ENCODE measurements at regions not wholly inside any gene's neighbourhood (a gene's known extent, or its start where the extent isn't known, plus 50 kb on each side); places are given as distances from the start of the nearest gene placed in this dataset.

DNA sequence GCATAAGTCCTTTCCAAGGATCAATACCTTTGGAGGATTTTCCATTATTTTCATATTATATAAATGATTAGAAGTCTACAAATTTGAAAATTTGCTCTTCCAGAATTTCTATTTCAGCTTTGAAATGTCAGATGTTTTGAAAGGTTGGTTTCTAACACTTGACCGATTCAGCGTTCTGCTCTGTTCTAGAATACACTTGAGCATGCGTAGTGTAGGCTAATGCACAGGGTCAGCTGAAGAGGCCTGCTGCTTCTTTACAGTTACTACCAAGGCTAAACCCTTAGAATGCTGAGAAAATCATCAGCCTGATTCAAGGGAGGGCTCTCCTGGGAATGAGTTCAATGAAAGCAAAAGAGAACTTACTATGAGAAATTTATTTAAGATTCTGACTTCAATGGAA is 177.6 kb downstream of the RNF144B start:
- no peak for DNase-seq (ENCODE audit: low spot score)
- no peak overlapping the region for H3K27ac Mint-ChIP-seq
- peaks cover 17 to 20% of the 10 kb centered on the region in 2 donors for H3K27me3 Mint-ChIP-seq
- H3K9me3 Mint-ChIP-seq: peaks cover 8% of the 10 kb centered on the region
- no peak for ATAC-seq
- H3K4me3 Mint-ChIP-seq: no peak overlapping the region
- H3K4me1 Mint-ChIP-seq (ENCODE audit: low read depth in 2 of 2): no peaks in the 10 kb centered on the region
- H3K36me3 Mint-ChIP-seq: no peaks in the 10 kb centered on the region

DNA sequence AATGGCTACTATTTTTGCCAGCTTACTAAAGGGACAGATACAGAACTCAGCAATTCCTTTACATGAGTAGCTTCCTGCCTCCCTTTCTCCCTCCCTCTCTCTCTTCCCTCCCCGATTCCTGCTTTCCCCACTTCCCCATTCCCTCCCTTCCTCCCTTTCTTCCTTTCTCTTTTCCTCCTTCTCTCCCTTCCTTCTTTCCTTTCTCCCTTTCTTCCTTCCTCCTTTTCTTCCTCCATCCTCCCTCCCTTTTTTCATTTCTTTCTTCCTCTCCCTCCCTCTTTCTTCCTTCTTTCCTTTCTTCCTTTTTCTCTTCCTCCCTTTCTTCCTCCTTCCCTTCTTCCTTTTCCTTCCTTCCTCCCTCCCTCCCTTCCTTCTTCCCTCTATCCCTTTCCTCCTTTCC is 178.1 kb downstream of the RNF144B start:
- no peak for ATAC-seq
- no peak overlapping the region for H3K4me3 Mint-ChIP-seq
- peaks cover 17 to 20% of the 10 kb centered on the region in 2 donors for H3K27me3 Mint-ChIP-seq
- no peaks in the 10 kb centered on the region for H3K4me1 Mint-ChIP-seq (ENCODE audit: low read depth in 2 of 2)
- no peaks in the 10 kb centered on the region for H3K36me3 Mint-ChIP-seq
- H3K27ac Mint-ChIP-seq: no peak overlapping the region
- peaks cover 8% of the 10 kb centered on the region for H3K9me3 Mint-ChIP-seq
- no peak for DNase-seq (ENCODE audit: low spot score)

DNA sequence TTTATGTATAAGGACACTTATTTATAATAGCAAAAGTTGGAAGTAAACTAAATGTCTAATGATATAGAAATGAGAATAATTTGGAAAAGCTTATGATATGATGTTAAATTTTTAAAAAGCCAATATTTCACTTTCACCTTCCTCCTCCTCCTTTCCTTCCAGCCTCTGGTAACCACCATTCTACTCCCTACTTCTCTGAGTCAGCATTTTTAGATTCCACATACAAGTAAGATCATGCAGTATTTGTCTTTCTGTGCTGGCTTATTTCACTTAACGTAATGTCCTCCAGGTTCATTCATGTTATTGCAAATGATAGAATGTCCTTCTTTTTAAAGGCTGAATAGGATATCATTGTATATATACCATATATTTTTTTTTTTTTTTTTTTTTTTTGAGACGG is 180.2 kb downstream of the RNF144B start:
- Mint-ChIP-seq H3K4me1 (ENCODE audit: low read depth in 2 of 2) (no peaks in the 10 kb centered on the region), H3K27ac (no peak overlapping the region), H3K36me3 (no peaks in the 10 kb centered on the region), H3K9me3 (peaks cover 8% of the 10 kb centered on the region), H3K27me3 (peaks cover 15 to 22% of the 10 kb centered on the region in 2 donors), H3K4me3 (no peak overlapping the region)
- DNase-seq (ENCODE audit: low spot score) (no peak), ATAC-seq (no peak)

DNA sequence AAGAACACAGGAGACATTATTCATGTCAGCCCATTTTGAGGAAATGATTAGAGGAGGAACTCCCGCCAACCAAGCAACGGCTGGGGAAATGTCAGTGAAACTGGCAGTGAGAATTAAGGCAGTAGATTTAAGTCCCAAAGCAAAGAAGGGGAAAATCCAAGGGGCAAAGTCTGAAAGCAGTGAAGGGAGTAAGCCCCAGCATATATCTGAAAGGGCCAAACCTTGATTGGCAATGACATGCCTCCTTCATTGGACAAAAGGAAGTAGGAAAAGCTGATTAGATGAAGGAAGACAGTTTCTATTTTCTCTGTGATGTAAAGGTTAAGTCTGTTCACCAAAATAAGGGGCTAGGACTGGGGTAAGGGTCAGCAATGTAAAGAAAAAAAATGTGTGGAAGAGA is 190.3 kb downstream of the RNF144B start:
- ATAC-seq (no peak), DNase-seq (ENCODE audit: low spot score) (no peak)
- no peaks in the 10 kb centered on the region for H3K36me3 Mint-ChIP-seq
- no peaks in the 10 kb centered on the region for H3K4me1 Mint-ChIP-seq (ENCODE audit: low read depth in 2 of 2)
- no peak overlapping the region for H3K27ac Mint-ChIP-seq
- H3K9me3 Mint-ChIP-seq: no peaks in the 10 kb centered on the region
- no peak overlapping the region for H3K4me3 Mint-ChIP-seq
- H3K27me3 Mint-ChIP-seq: peaks cover 9 to 42% of the 10 kb centered on the region in 2 donors

DNA sequence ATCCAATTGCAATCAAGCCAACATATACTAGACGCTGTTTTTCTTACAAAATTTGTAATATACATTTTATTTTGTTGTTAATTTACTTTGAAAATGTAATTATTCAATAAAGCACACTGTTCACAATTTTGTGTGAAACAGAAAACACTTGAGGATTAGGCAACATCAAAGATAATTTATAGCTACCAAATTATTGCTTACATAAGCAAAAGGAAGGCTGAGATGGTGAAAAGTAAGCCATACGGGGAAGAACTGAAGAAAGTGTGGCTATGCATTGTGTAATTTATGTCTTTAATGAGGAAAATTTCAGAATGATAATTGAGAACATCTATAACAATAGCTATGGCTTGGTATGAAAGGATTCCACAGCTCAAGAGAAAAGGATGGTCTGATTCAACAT is 192.0 kb downstream of the RNF144B start:
- DNase-seq (ENCODE audit: low spot score) (no peak), ATAC-seq (no peak)
- no peak overlapping the region for H3K27ac Mint-ChIP-seq
- H3K4me3 Mint-ChIP-seq: no peak overlapping the region
- no peaks in the 10 kb centered on the region for H3K4me1 Mint-ChIP-seq (ENCODE audit: low read depth in 2 of 2)
- H3K36me3 Mint-ChIP-seq: no peaks in the 10 kb centered on the region
- H3K9me3 Mint-ChIP-seq: no peaks in the 10 kb centered on the region
- H3K27me3 Mint-ChIP-seq: peaks cover 12 to 57% of the 10 kb centered on the region in 2 donors

DNA sequence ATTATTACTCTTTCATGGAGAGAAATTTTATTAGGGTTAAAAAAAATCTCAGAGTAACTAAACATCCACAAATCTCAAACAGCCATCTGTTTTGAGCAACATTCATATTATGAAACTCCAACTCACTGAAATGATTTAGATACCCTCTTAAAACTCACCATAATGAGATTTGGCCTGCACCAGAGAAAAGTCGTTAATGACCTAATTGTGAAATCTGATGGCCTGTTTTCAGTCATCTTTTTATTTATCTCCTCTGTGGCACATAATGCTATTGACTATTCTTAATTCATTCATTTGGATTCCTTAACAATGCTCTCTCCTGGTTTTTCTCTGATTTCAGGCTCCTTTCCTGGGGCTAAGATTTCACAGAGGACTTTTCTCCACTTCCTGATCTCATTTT is 192.7 kb downstream of the RNF144B start:
- H3K27me3 Mint-ChIP-seq: peaks cover 12 to 61% of the 10 kb centered on the region in 2 donors
- H3K4me3 Mint-ChIP-seq: no peak overlapping the region
- H3K36me3 Mint-ChIP-seq: no peaks in the 10 kb centered on the region
- no peaks in the 10 kb centered on the region for H3K4me1 Mint-ChIP-seq (ENCODE audit: low read depth in 2 of 2)
- ATAC-seq (no peak), DNase-seq (ENCODE audit: low spot score) (no peak)
- no peaks in the 10 kb centered on the region for H3K9me3 Mint-ChIP-seq
- H3K27ac Mint-ChIP-seq: no peak overlapping the region

DNA sequence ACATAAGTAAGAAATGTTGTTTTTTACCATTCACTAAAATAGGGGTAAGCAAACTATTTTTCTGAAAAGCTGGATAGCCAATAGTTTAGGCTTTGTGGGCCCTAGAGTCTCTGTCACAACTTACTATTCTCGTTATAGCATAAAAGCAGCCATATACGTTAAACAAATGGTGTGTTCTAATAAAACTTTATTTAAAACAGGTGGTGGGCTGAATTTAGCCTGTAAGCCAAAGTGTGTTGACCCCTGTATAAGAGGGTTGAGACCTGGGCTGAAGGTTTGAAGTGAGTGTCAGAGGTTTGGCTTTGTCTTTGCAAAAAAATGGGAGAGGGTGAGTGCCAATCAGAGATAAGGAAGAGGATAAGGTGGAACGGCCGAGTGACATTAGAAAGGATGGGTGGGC is 197.2 kb downstream of the RNF144B start:
- H3K4me1 Mint-ChIP-seq (ENCODE audit: low read depth in 2 of 2): no peaks in the 10 kb centered on the region
- DNase-seq (ENCODE audit: low spot score) (no peak), ATAC-seq (no peak)
- H3K27ac Mint-ChIP-seq: no peak overlapping the region
- no peak overlapping the region for H3K4me3 Mint-ChIP-seq
- no peaks in the 10 kb centered on the region for H3K36me3 Mint-ChIP-seq
- H3K9me3 Mint-ChIP-seq: no peaks in the 10 kb centered on the region
- peaks cover 11 to 38% of the 10 kb centered on the region in 2 donors for H3K27me3 Mint-ChIP-seq

DNA sequence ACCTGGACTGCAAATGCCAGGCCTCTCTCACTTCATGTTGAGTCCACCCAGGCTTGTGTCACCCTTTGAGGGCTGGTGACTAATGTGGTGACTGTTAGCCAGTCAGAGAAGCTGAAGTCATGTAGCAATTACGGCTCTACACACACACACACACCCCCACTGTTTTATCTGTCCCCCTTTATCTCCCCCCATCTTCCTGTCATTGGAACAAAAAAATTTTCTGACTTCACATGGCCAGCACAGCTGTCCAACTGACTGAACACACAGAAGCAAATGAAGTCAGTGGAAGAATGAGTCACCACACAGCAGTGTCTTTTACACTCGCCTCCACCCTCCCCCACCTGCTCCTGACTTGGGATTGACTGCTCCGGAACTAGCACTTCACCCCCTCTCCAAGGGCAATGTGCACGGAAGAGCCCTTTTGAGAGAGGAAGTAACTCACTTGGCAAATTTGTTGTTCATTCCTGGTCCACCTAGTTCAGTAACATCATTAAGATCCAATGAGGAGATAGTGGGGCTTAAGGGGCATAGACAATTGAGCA is 198.0 kb downstream of the RNF144B start:
- DNase-seq (ENCODE audit: low spot score) (no peak), ATAC-seq (no peak)
- H3K4me3 Mint-ChIP-seq: no peak overlapping the region
- no peak overlapping the region for H3K27ac Mint-ChIP-seq
- peaks cover 11 to 37% of the 10 kb centered on the region in 2 donors for H3K27me3 Mint-ChIP-seq
- no peaks in the 10 kb centered on the region for H3K36me3 Mint-ChIP-seq
- no peaks in the 10 kb centered on the region for H3K9me3 Mint-ChIP-seq
- H3K4me1 Mint-ChIP-seq (ENCODE audit: low read depth in 2 of 2): no peaks in the 10 kb centered on the region

DNA sequence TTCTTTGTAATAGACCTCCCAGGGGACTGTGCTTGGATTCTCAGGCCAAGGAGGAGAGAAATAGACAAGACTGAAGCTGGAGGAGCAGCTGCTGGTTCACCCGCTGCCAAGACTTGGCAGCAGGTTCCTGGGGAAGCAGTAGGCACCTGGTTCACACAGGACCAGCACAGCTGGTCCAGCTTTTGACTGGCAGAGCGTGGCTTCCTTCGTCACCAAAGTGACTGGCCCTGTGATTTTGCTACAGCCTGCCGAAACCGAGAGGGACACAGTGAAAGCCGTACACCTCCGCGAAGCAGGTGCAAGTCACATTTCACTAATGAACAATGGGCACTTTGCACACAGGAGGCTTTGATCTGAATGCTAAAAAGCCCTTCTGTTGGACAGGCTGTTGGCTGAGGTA is 199.0 kb downstream of the RNF144B start:
- H3K36me3 Mint-ChIP-seq: no peaks in the 10 kb centered on the region
- peaks cover 8 to 29% of the 10 kb centered on the region in 2 donors for H3K27me3 Mint-ChIP-seq
- no peaks in the 10 kb centered on the region for H3K4me1 Mint-ChIP-seq (ENCODE audit: low read depth in 2 of 2)
- H3K27ac Mint-ChIP-seq: no peak overlapping the region
- H3K4me3 Mint-ChIP-seq: no peak overlapping the region
- ATAC-seq: no peak
- DNase-seq (ENCODE audit: low spot score): no peak
- no peaks in the 10 kb centered on the region for H3K9me3 Mint-ChIP-seq

DNA sequence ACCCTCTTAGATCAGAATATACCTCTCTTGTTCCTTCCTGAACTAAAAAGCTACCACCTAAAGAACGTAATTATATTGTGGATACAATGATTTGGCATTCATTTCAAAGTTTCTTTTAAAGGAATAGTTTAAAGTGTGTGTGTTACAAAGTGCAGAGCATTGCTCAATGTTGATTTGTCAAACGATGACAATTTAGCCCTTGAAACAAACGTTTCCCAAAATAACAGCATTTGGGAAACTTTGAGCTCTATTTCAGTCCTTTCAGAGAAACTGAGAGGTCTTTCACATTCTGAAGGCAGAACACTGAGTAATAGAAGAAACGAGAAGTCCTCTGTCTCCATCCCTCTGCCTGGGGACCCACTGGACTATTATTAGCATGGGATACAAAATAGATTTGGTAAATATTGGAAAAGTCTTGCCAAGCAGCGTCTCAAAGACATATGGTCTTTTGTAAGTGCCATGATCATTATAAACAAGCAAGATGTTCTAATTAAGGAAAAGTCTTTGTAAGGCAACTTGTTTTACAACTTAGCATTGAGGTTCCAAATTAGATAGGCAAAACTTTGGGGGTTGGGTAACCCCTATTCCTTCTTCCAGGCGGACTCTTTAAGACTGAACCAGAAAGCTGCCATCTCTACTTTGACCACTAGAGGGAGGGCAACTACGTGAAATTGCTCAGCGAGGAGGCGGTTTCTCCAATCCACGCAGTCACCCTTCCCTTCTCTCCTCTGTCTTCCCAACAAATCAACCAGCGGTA is 208.8 kb downstream of the RNF144B start:
- DNase-seq (ENCODE audit: low spot score) (peak; percentile 68), ATAC-seq (peak in 1 of 2 donors; percentile 76)
- no peaks in the 10 kb centered on the region for H3K9me3 Mint-ChIP-seq
- no peak overlapping the region for H3K27ac Mint-ChIP-seq
- H3K4me3 Mint-ChIP-seq: no peak overlapping the region
- peaks cover 2 to 17% of the 10 kb centered on the region in 2 donors for H3K27me3 Mint-ChIP-seq
- no peaks in the 10 kb centered on the region for H3K36me3 Mint-ChIP-seq
- H3K4me1 Mint-ChIP-seq (ENCODE audit: low read depth in 2 of 2): peaks cover 0 to 2% of the 10 kb centered on the region in 2 donors

DNA sequence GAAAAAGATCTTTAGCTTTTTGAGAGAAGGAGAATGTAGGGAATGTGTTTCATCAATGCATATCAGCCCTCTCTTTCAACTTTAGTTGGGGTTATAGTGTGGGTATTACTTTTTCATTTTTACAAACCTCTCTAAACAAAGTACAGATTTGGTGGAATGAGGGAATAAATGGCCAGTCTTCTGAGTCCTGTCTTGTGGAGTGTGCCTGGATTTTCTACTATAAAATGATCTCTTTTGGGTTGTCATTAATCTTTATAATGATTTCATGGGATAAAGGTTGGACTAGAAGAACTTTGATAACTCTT is 209.3 kb downstream of the RNF144B start:
- Mint-ChIP-seq H3K27me3 (peaks cover 2 to 22% of the 10 kb centered on the region in 2 donors), H3K9me3 (no peaks in the 10 kb centered on the region), H3K36me3 (no peaks in the 10 kb centered on the region), H3K4me1 (ENCODE audit: low read depth in 2 of 2) (peaks cover 0 to 2% of the 10 kb centered on the region in 2 donors), H3K27ac (no peak overlapping the region), H3K4me3 (no peak overlapping the region)
- ATAC-seq (no peak), DNase-seq (ENCODE audit: low spot score) (no peak)

DNA sequence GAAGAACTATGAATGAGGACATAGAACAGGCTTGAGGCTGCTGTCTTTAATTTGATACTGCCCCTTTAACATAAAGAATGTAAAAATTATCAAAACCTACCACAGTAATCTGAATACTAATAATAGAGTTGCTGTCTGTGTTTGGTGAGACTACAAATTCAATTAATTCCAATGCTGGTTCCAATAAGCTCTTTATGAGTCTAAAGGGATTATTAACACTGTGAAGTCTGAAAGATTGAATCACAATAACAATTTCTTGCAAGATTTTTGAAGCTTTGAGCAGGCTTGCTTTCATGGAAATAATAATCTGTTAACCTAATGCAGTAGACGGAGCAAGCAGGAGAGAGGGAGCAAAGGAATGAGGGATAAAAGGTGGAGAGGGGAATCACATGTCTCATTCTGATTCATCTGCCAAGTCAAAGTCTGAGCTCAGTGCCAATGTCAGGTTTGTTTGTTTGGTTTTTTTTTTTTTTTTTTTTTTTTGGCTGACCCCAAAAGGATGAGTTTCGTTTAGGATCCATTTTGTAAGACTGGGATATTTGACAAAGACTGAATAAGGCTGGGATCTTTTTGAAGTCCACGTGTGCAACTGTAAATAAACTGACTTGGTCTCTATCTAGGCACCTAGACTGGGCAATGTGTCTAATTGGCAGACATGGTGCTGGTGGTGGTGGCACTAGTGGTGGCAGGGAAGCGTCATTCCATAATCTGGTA is 211.6 kb downstream of the RNF144B start:
- Mint-ChIP-seq H3K27ac (no peak overlapping the region), H3K9me3 (no peaks in the 10 kb centered on the region), H3K4me1 (ENCODE audit: low read depth in 2 of 2) (peaks cover 0 to 2% of the 10 kb centered on the region in 2 donors), H3K27me3 (peaks cover 5 to 23% of the 10 kb centered on the region in 2 donors), H3K4me3 (no peak overlapping the region), H3K36me3 (no peaks in the 10 kb centered on the region)
- ATAC-seq: no peak
- no peak for DNase-seq (ENCODE audit: low spot score)

DNA sequence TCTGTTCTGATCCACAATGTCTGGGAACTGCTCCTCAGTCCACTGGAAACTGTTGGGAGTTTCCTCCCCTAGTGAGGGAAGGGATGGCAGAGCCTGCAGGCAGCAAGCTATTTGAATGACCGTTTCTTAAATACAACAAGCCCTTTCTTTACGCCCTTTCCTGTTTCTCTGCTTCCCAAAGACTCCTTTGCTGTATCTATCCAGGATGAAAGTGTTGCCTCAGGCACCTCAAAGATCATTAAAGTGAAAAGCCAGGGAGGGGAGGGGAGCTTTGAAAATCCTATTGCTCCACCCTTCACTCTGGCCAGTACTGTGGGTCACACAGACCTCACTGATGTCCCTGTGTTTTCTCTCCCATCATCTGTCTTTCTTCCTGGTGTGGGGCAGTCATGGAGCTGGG is 213.1 kb downstream of the RNF144B start:
- H3K27me3 Mint-ChIP-seq: peaks cover 10 to 31% of the 10 kb centered on the region in 2 donors
- no peaks in the 10 kb centered on the region for H3K36me3 Mint-ChIP-seq
- no peak overlapping the region for H3K4me3 Mint-ChIP-seq
- H3K4me1 Mint-ChIP-seq (ENCODE audit: low read depth in 2 of 2): peaks cover 0 to 2% of the 10 kb centered on the region in 2 donors
- no peak overlapping the region for H3K27ac Mint-ChIP-seq
- H3K9me3 Mint-ChIP-seq: no peaks in the 10 kb centered on the region
- DNase-seq (ENCODE audit: low spot score) (no peak), ATAC-seq (peak in 1 of 2 donors; percentile 20)

DNA sequence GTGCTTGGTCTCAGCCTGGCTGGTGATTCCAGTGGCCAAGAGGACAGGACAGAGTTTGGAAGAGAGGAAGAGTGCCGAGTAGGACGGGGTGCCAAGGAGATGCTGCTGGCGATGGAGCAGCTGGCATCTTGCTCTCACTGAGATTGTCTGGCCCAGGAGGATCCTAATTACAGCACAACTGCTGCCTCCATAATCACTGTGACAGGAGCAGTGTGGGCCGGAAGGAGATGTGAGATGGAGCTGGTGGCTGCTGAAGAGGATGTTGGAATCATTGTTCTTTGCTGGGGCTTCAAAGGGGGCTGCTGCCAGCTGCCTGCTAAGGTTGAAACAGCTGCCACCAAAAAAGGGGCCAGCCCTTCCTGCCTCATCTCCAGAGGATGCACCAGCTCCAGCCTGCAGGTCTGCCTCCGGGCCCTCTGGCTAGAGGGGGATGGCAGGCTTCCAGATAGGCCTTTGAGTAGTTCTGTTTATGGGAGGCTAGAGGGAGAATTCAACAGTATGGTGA is 214.4 kb downstream of the RNF144B start:
- Mint-ChIP-seq H3K36me3 (no peaks in the 10 kb centered on the region), H3K27ac (no peak overlapping the region), H3K27me3 (peaks cover 11 to 34% of the 10 kb centered on the region in 2 donors), H3K4me1 (ENCODE audit: low read depth in 2 of 2) (no peaks in the 10 kb centered on the region), H3K4me3 (no peak overlapping the region), H3K9me3 (no peaks in the 10 kb centered on the region)
- DNase-seq (ENCODE audit: low spot score): no peak
- no peak for ATAC-seq
